HEK293 (cell line): ENCODE measurements at regions not wholly inside any gene's neighbourhood (a gene's known extent, or its start where the extent isn't known, plus 50 kb on each side); places are given as distances from the start of the nearest gene placed in this dataset.

Experiments
- CTCF ChIA-PET: fragments of 350-600 bp; formaldehyde crosslinking; extraction: SDS; loops from one replicate; lab custom pipeline; 2021; ENCODE audit warnings: antibody characterized with exemption; lab: Yijun Ruan, JAX
- POLR2A ChIA-PET: fragments of 300-600 bp; formaldehyde crosslinking; extraction: SDS; loops from one replicate; lab custom pipeline; 2020; ENCODE audit warnings: antibody characterized with exemption, inconsistent platforms; lab: Yijun Ruan, JAX
- H3K27ac ChIP-seq: fragments of 200-500 bp; sonication (Bioruptor generic); 2 replicates; pipeline ENCODE4 v1.5.1; 2014; ENCODE audit warnings: low read depth, low read length, control low read depth, inconsistent platforms; ENCODE audit errors: extremely low read depth
- H3K36me3 ChIP-seq, 2 experiments: fragments of 200-500 bp in 1 of 2; sonication (Bioruptor generic) in 1 of 2; 1 replicate in 1 of 2; 2 replicates in 1 of 2; pipeline ENCODE4 v1.5.1; 2014 to 2017; ENCODE audit warnings: inconsistent platforms in 2 of 2, low read length in 2 of 2; ENCODE audit not compliant: control insufficient read depth in 2 of 2, insufficient read depth in 1 of 2
- H3K4me1 ChIP-seq: fragments of 200-500 bp; sonication (Bioruptor generic); 2 replicates; pipeline ENCODE4 v1.5.1; 2014; ENCODE audit warnings: mild to moderate bottlenecking, low read length, inconsistent platforms; ENCODE audit not compliant: control insufficient read depth, insufficient read depth
- H3K4me3 ChIP-seq: 2 replicates; pipeline ENCODE4 v1.5.1; 2011; ENCODE audit warnings: low read depth, mild to moderate bottlenecking, control low read depth, low read length, moderate library complexity
- H3K9me3 ChIP-seq: fragments of 200-500 bp; sonication (Bioruptor generic); 2 replicates; pipeline ENCODE4 v1.5.1; 2014; ENCODE audit warnings: low read depth, low read length, inconsistent platforms; ENCODE audit not compliant: control insufficient read depth, insufficient read depth
- BCL11A ChIP-seq: fragments of 450-650 bp; formaldehyde crosslinking; IDR thresholded peaks from 2 replicates; pipeline ENCODE4 v1.5.1; 2016; ENCODE audit warnings: low read depth, missing biosample characterization, missing genetic modification characterization
- HOXD13 ChIP-seq: sonication (generic); formaldehyde crosslinking; IDR thresholded peaks from 2 replicates; pipeline ENCODE4 v1.8.0; 2022; ENCODE audit warnings: missing genetic modification reagents, borderline replicate concordance
- MZF1 ChIP-seq: fragments of 450-650 bp; formaldehyde crosslinking; IDR thresholded peaks from 2 replicates; pipeline ENCODE4 v1.5.1; 2017; ENCODE audit warnings: missing biosample characterization, missing genetic modification characterization, borderline replicate concordance
- SETDB1 ChIP-seq: IDR thresholded peaks from one replicate; pipeline ENCODE4 v1.6.1; 2017; ENCODE audit warnings: mild to moderate bottlenecking, low read length, moderate library complexity, mixed read lengths; ENCODE audit not compliant: insufficient read length
- ZBTB44 ChIP-seq: fragments of 450-650 bp; IDR thresholded peaks from 2 replicates; pipeline ENCODE4 v1.5.1; 2018; ENCODE audit warnings: missing biosample characterization, mild to moderate bottlenecking, missing genetic modification characterization
- ZFP3 ChIP-seq: fragments of 450-650 bp; formaldehyde crosslinking; IDR thresholded peaks from 2 replicates; pipeline ENCODE4 v1.5.1; 2016; ENCODE audit warnings: low read depth, missing biosample characterization, missing genetic modification characterization
- ZNF148 ChIP-seq: fragments of 450-650 bp; formaldehyde crosslinking; IDR thresholded peaks from 2 replicates; pipeline ENCODE4 v1.5.0; 2017; ENCODE audit warnings: missing biosample characterization, missing genetic modification characterization, borderline replicate concordance
- ZNF174 ChIP-seq: fragments of 450-650 bp; formaldehyde crosslinking; IDR thresholded peaks from 2 replicates; pipeline ENCODE4 v1.5.0; 2017; ENCODE audit warnings: missing biosample characterization, mild to moderate bottlenecking, missing genetic modification characterization
- ZNF18 ChIP-seq: fragments of 450-650 bp; formaldehyde crosslinking; IDR thresholded peaks from 2 replicates; pipeline ENCODE4 v1.5.1; 2016; ENCODE audit warnings: missing biosample characterization, missing genetic modification characterization
- ZNF24 ChIP-seq: fragments of 450-650 bp; formaldehyde crosslinking; IDR thresholded peaks from 2 replicates; pipeline ENCODE4 v1.5.1; 2016; ENCODE audit warnings: missing biosample characterization, missing genetic modification characterization
- ZNF311 ChIP-seq: fragments of 450-650 bp; formaldehyde crosslinking; IDR thresholded peaks from 2 replicates; pipeline ENCODE4 v1.5.1; 2017; ENCODE audit warnings: missing biosample characterization, missing genetic modification characterization, borderline replicate concordance
- ZNF354C ChIP-seq: fragments of 450-650 bp; formaldehyde crosslinking; IDR thresholded peaks from 2 replicates; pipeline ENCODE4 v1.5.1; 2016; ENCODE audit warnings: missing biosample characterization, missing genetic modification characterization, low read depth, borderline replicate concordance
- ZNF37A ChIP-seq: fragments of 450-650 bp; IDR thresholded peaks from 2 replicates; pipeline ENCODE4 v1.5.1; 2018; ENCODE audit warnings: missing biosample characterization, missing genetic modification characterization
- ZNF433 ChIP-seq: fragments of 450-650 bp; formaldehyde crosslinking; IDR thresholded peaks from 2 replicates; pipeline ENCODE4 v1.5.1; 2016; ENCODE audit warnings: missing biosample characterization, missing genetic modification characterization, low read depth
- ZNF449 ChIP-seq: fragments of 450-650 bp; formaldehyde crosslinking; IDR thresholded peaks from 2 replicates; pipeline ENCODE4 v1.5.1; 2017; ENCODE audit warnings: missing biosample characterization, mild to moderate bottlenecking, missing genetic modification characterization, moderate library complexity
- ZNF623 ChIP-seq: fragments of 450-650 bp; formaldehyde crosslinking; IDR thresholded peaks from 2 replicates; pipeline ENCODE4 v1.5.1; 2016; ENCODE audit warnings: missing biosample characterization, missing genetic modification characterization
- ZNF768 ChIP-seq: fragments of 450-650 bp; formaldehyde crosslinking; IDR thresholded peaks from 2 replicates; pipeline ENCODE4 v1.5.1; 2018; ENCODE audit warnings: missing biosample characterization, mild to moderate bottlenecking, missing genetic modification characterization

- POLR2A ChIA-PET: no interaction called here
These were observed 133.7 kb upstream of the RTL1 start for GRCh38 chr14:101037021-101037817.

More at GRCh38 chr14:101037021-101037817, 133.7 kb upstream of the RTL1 start:
- Histone ChIP-seq H3K36me3 (no peaks in the 10 kb centered on the region), H3K9me3 (no peaks in the 10 kb centered on the region), H3K4me1 (no peaks in the 10 kb centered on the region), H3K4me3 (no peak overlapping the region), H3K27ac (no peak overlapping the region)
- CTCF ChIA-PET: no interaction called here
- TF ChIP-seq ZBTB44 (tag by site-specific recombination): no peak
- no peak for TF ChIP-seq MZF1 (tag by site-specific recombination)
- no peak for TF ChIP-seq ZNF24 (tag by site-specific recombination)
- TF ChIP-seq ZNF449 (tag by site-specific recombination): no peak
- TF ChIP-seq ZNF311: no peak
- no peak for TF ChIP-seq ZNF433 (tag by site-specific recombination)
- TF ChIP-seq ZFP3 (tag by site-specific recombination): no peak
- no peak for TF ChIP-seq SETDB1
- no peak for TF ChIP-seq ZNF354C (tag by site-specific recombination)
- no peak for TF ChIP-seq ZNF768 (tag by site-specific recombination)
- TF ChIP-seq ZNF18: no peak
- TF ChIP-seq ZNF148 (tag by site-specific recombination): no peak
- TF ChIP-seq ZNF37A: no peak
- TF ChIP-seq ZNF174 (tag by site-specific recombination): no peak
- TF ChIP-seq HOXD13 (CRISPR knock-in tag): no peak
- TF ChIP-seq BCL11A (tag by site-specific recombination): no peak
- TF ChIP-seq ZNF623 (tag by site-specific recombination): no peak
